ENCODE measurements at regions not wholly inside any gene's neighbourhood (a gene's known extent, or its start where the extent isn't known, plus 50 kb on each side); places are given as distances from the start of the nearest gene placed in this dataset.
"Not testable (repeated sequence)": the region's sequence is repeated elsewhere in the genome, so short reads cannot be mapped to it uniquely, and the experiment has no call there.

DNA sequence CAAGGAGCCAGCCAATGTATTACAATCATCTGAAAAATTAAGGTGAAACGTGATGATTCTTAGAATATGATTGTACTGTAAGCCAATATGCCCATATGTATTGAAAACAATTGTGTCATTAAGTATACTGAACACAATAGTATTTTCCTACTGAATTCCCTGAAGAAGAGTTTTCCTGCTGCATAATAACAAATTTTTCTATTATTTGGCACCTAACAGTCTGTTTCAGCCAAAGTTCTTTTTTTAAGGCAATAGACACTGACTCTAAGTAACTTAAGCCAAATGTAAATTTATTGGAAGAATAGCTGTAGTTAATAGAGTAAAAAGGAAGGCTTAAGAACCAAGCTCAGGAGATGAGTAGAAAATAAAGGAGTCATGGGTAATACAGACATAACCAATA lies 220.6 kb downstream of the PPP4R3C start:
- Histone ChIP-seq H3K9me3 (no peaks in the 10 kb centered on the region), H3K36me3 (ENCODE audit: low read depth, missing control alignments) (no peaks in the 10 kb centered on the region), H3K27me3 (no peaks in the 10 kb centered on the region), H3K27ac (no peak overlapping the region), H3K4me3 (no peak overlapping the region), H3K4me1 (no peaks in the 10 kb centered on the region)
- no peak for DNase-seq
- TF ChIP-seq POLR2A (IDR thresholded peaks at IDR 0.05): no peak
- TF ChIP-seq, protein P1, sequence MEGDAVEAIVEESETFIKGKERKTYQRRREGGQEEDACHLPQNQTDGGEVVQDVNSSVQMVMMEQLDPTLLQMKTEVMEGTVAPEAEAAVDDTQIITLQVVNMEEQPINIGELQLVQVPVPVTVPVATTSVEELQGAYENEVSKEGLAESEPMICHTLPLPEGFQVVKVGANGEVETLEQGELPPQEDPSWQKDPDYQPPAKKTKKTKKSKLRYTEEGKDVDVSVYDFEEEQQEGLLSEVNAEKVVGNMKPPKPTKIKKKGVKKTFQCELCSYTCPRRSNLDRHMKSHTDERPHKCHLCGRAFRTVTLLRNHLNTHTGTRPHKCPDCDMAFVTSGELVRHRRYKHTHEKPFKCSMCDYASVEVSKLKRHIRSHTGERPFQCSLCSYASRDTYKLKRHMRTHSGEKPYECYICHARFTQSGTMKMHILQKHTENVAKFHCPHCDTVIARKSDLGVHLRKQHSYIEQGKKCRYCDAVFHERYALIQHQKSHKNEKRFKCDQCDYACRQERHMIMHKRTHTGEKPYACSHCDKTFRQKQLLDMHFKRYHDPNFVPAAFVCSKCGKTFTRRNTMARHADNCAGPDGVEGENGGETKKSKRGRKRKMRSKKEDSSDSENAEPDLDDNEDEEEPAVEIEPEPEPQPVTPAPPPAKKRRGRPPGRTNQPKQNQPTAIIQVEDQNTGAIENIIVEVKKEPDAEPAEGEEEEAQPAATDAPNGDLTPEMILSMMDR (IDR thresholded peaks at IDR 0.05): no peak
- intact Hi-C loops (cut with DNase I; ENCODE audit: low total_unique reads): no loop called here
- 60 to 62% methylated on average over 1 of the region's 1 CpG for WGBS, 2 donors

DNA sequence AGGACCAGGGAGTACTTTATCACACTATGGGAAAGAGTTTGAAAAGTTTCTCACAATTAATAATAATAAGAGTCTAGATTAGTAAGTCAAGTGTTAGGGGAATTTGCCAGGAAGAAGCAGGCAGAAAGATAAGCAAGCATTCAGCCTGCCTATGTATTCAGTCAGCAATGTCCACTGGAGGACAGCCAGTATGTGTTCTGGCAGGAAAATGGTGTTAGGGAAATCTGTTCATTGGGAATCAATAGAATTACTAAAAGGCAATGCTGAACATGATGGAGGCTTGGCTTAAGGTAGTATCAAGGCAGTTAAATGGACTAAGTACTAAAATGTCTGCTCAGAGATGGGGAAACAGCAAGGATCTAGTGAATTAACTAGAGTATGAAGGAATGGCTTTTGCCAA lies 221.2 kb downstream of the PPP4R3C start:
- no peaks in the 10 kb centered on the region for H3K27me3 ChIP-seq
- intact Hi-C loops (cut with DNase I; ENCODE audit: low total_unique reads): no loop called here
- H3K27ac ChIP-seq: no peak overlapping the region
- DNase-seq: no peak
- H3K4me3 ChIP-seq: no peak overlapping the region
- H3K36me3 ChIP-seq (ENCODE audit: low read depth, missing control alignments): no peaks in the 10 kb centered on the region
- no peaks in the 10 kb centered on the region for H3K9me3 ChIP-seq
- no peak for TF ChIP-seq POLR2A (IDR thresholded peaks at IDR 0.05)
- TF ChIP-seq, protein P1 (IDR thresholded peaks at IDR 0.05): no peak
- H3K4me1 ChIP-seq: no peaks in the 10 kb centered on the region

DNA sequence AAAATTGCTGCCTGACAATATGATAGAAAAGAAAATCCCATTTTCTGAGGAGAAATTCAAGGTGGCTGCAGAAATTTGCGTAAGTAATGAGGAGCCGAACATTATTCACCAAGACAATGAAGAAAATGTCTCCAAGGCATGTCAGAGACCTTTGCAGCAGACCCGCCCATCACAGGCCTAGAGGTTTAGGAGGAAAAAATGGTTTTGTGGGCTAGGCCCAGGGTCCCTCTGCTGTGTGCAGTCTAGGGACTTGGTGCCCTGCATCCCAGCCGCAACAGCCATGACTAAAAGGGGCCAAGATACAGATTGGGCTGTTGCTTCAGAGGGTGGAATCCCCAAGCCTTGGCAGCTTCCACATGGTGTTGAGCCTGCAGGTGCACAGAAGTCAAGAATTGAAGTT lies 223.1 kb downstream of the PPP4R3C start:
- DNase-seq; H3K36me3 ChIP-seq (ENCODE audit: low read depth, missing control alignments); H3K4me1 ChIP-seq; H3K27ac ChIP-seq; H3K27me3 ChIP-seq; H3K9me3 ChIP-seq; H3K4me3 ChIP-seq; intact Hi-C loops (cut with DNase I; ENCODE audit: low total_unique reads): not testable (repeated sequence)
- WGBS, 2 donors: 89 to 96% methylated on average over 3 to 4 of the region's 4 CpGs

DNA sequence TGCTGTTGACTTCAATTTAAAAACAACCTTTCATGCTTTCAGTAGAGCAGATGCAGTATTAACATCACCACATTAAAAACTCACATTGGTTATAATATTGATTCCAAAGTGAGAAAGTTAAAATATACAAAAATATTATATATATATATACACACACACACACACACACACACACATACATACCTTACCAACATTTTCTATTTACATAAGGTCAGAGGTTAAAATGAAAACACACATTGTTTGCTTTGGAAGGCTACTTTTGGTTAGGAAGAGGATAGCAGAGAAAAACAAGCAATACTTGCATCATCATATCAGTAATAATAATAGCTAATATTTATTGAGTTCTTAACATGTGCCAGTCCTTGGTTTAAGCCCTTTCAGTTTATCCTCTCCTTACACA lies 226.5 kb downstream of the PPP4R3C start:
- Histone ChIP-seq H3K36me3 (ENCODE audit: low read depth, missing control alignments) (no peaks in the 10 kb centered on the region), H3K27ac (no peak overlapping the region), H3K4me1 (no peaks in the 10 kb centered on the region), H3K4me3 (no peak overlapping the region), H3K27me3 (no peaks in the 10 kb centered on the region), H3K9me3 (no peaks in the 10 kb centered on the region)
- DNase-seq: no peak
- no peak for TF ChIP-seq POLR2A (IDR thresholded peaks at IDR 0.05)
- TF ChIP-seq, protein P1 (IDR thresholded peaks at IDR 0.05): no peak
- intact Hi-C loops (cut with DNase I; ENCODE audit: low total_unique reads): no loop called here

DNA sequence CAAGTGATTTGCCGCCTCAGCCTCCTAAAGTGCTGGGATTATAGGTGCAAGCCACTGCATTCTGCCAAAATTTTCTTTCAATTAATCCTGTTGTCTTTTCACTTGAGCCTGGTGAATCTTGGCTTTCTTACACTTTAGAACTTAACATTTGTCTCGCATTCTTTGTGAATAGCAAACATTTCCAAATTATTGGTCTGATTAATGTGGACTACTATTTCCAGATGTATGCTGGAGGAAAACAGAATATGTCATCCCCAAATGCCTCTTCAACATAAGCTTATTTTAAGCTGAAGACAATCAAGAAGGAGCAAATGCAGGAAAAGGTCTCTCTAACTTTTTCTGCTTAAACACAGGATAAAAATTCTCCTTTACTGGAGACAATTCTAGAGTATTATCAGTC lies 233.4 kb downstream of the PPP4R3C start:
- Histone ChIP-seq H3K27ac (no peak overlapping the region), H3K36me3 (ENCODE audit: low read depth, missing control alignments) (no peaks in the 10 kb centered on the region), H3K4me1 (no peaks in the 10 kb centered on the region), H3K9me3 (no peaks in the 10 kb centered on the region), H3K27me3 (no peaks in the 10 kb centered on the region), H3K4me3 (no peak overlapping the region)
- WGBS, 2 donors: 92 to 100% methylated on average over 1 to 2 of the region's 2 CpGs
- TF ChIP-seq POLR2A (IDR thresholded peaks at IDR 0.05): no peak
- TF ChIP-seq, protein P1 (IDR thresholded peaks at IDR 0.05): no peak
- DNase-seq: no peak
- intact Hi-C loops (cut with DNase I; ENCODE audit: low total_unique reads): no loop called here
